PC-9 (cell line): ENCODE measurements at regions not wholly inside any gene's neighbourhood (a gene's known extent, or its start where the extent isn't known, plus 50 kb on each side); places are given as distances from the start of the nearest gene placed in this dataset.

Experiments
- BruUV-seq: library from RNA; stranded (reverse); fragments of 400-500 nt; replicated peaks from 2 replicates; lab custom pipeline; 2021; lab: Mats Ljungman, UMichigan
- CTCF ChIA-PET: fragments of 300-600 bp; sonication (Branson Sonifier 250); formaldehyde crosslinking; loops from one replicate; lab custom pipeline; 2022; ENCODE audit warnings: antibody characterized with exemption; lab: Charles Lee
- POLR2A ChIA-PET: fragments of 300-600 bp; sonication (Branson Sonifier 250); formaldehyde crosslinking; loops from one replicate; lab custom pipeline; 2022; ENCODE audit warnings: antibody characterized with exemption; ENCODE audit not compliant: unreplicated experiment; lab: Charles Lee
- DNase-seq, 2 experiments: peaks; one replicate each; pipeline versions ENCODE4 v3.0.0 to v3.0.0-alpha.2; 2015 to 2022; ENCODE audit warnings: mixed read lengths in 1 of 2
- H2AFZ ChIP-seq: fragments of 200-600 bp; sonication (generic); 2 replicates; pipeline ENCODE4 v1.8.1; 2017; ENCODE audit warnings: antibody characterized with exemption
- H3F3A ChIP-seq: fragments of 200-600 bp; sonication (generic); 2 replicates; pipeline ENCODE4 v1.8.1; 2017; ENCODE audit warnings: antibody characterized with exemption, mild to moderate bottlenecking, low read depth; ENCODE audit not compliant: insufficient read depth
- H3K27ac ChIP-seq: fragments of 200-600 bp; sonication (generic); 2 replicates; pipeline ENCODE4 v1.6.1; 2016; ENCODE audit warnings: mixed run types
- H3K27me3 ChIP-seq: fragments of 200-600 bp; sonication (generic); 2 replicates; pipeline ENCODE4 v1.6.1; 2016; ENCODE audit warnings: low read depth, mixed run types; ENCODE audit not compliant: insufficient read depth
- H3K36me3 ChIP-seq: fragments of 200-600 bp; sonication (generic); 2 replicates; pipeline ENCODE4 v1.6.1; 2016; ENCODE audit warnings: low read depth, mixed run types
- H3K4me1 ChIP-seq: fragments of 200-600 bp; sonication (generic); replicated peaks from 2 replicates; pipeline ENCODE4 v1.6.1; 2016; ENCODE audit warnings: mixed run types; ENCODE audit not compliant: insufficient read depth
- H3K4me2 ChIP-seq: fragments of 200-600 bp; sonication (generic); 2 replicates; pipeline ENCODE4 v1.6.1; 2017; ENCODE audit warnings: mixed run types
- H3K4me3 ChIP-seq: fragments of 200-600 bp; sonication (generic); 2 replicates; pipeline ENCODE4 v1.6.1; 2016; ENCODE audit warnings: mixed run types
- H3K79me2 ChIP-seq: fragments of 200-600 bp; sonication (generic); 2 replicates; pipeline ENCODE4 v1.6.1; 2017; ENCODE audit warnings: low read depth, mixed run types
- H3K9me2 ChIP-seq: fragments of 200-600 bp; sonication (generic); 2 replicates; pipeline ENCODE4 v1.8.1; 2017; ENCODE audit warnings: mild to moderate bottlenecking; ENCODE audit not compliant: insufficient read depth
- H3K9me3 ChIP-seq: fragments of 200-600 bp; sonication (generic); 2 replicates; pipeline ENCODE4 v1.8.1; 2016; ENCODE audit warnings: low read depth; ENCODE audit not compliant: insufficient read depth
- H4K20me1 ChIP-seq: fragments of 200-600 bp; sonication (generic); 2 replicates; pipeline ENCODE4 v1.8.1; 2017; ENCODE audit not compliant: insufficient read depth
- CTCF ChIP-seq: fragments of 200-600 bp; sonication (generic); conservative IDR thresholded peaks from 2 replicates; pipeline ENCODE4 v1.6.1; 2017; ENCODE audit warnings: mixed run types, antibody characterized with exemption, mild to moderate bottlenecking, moderate library complexity
- EZH2 ChIP-seq: fragments of 200-600 bp; sonication (generic); IDR thresholded peaks from 2 replicates; pipeline ENCODE4 v1.8.0; 2017; ENCODE audit warnings: antibody characterized with exemption, low read depth
- intact Hi-C: fragments of 100-400 bp; cut with micrococcal nuclease; formaldehyde crosslinking; loops from one replicate; pipeline ENCODE4 v1.10.0; 2022; ENCODE audit not compliant: unreplicated experiment

- ChIA-PET CTCF (no interaction called here), POLR2A (no interaction called here)
- Histone ChIP-seq H3K4me3 (no peak overlapping the region), H3K9me2 (no peaks in the 10 kb centered on the region), H3K4me2 (no peak overlapping the region), H3K79me2 (no peaks in the 10 kb centered on the region), H3K4me1 (peaks cover 8% of the 10 kb centered on the region), H3K27ac (no peak overlapping the region), H4K20me1 (no peaks in the 10 kb centered on the region), H3F3A (0 out of 2 replicates have a peak, but pooled peaks cover under 1% of the 10 kb centered on the region), H3K27me3 (no peaks in the 10 kb centered on the region), H3K9me3 (no peaks in the 10 kb centered on the region), H2AFZ (no peak overlapping the region), H3K36me3 (no peaks in the 10 kb centered on the region)
- TF ChIP-seq EZH2 = no peak
- no peak for TF ChIP-seq CTCF
- no TSS peak for BruUV-seq
- DNase-seq = no peak
- intact Hi-C loops = no loop called here
Measured at GRCh38 chr7:47659664-47660462, 78.0 kb upstream of the TNS3 start.

- no peak for DNase-seq
- TF ChIP-seq CTCF = no peak
- TF ChIP-seq EZH2 = no peak
- intact Hi-C loops = no loop called here
- no peaks in the 10 kb centered on the region for H3K27me3 ChIP-seq
- H3K4me1 ChIP-seq = peaks cover 16% of the 10 kb centered on the region
- no peaks in the 10 kb centered on the region for H3K9me3 ChIP-seq
- H3K4me3 ChIP-seq = no peak overlapping the region
- H2AFZ ChIP-seq = no peak overlapping the region
- H3K36me3 ChIP-seq = no peaks in the 10 kb centered on the region
- no TSS peak for BruUV-seq
- no peaks in the 10 kb centered on the region for H4K20me1 ChIP-seq
- H3K27ac ChIP-seq = no peak overlapping the region
- ChIA-PET CTCF (no interaction called here), POLR2A (no interaction called here)
- H3K9me2 ChIP-seq = no peaks in the 10 kb centered on the region
- no peaks in the 10 kb centered on the region for H3K79me2 ChIP-seq
- peaks cover 8% of the 10 kb centered on the region; the same call in 1 of the 2 replicates for H3F3A ChIP-seq
- H3K4me2 ChIP-seq = no peak overlapping the region
Measured at GRCh38 chr7:47658886-47659635, 77.2 kb upstream of the TNS3 start.

- no peak overlapping the region for H3K4me2 ChIP-seq
- H3K79me2 ChIP-seq = 0 out of 2 replicates have a peak, but pooled peaks cover 11% of the 10 kb centered on the region
- no peaks in the 10 kb centered on the region for H3K27me3 ChIP-seq
- peaks cover 27% of the 10 kb centered on the region for H3F3A ChIP-seq
- H3K4me1 ChIP-seq = peaks cover 35% of the 10 kb centered on the region
- H3K27ac ChIP-seq = no peak overlapping the region
- intact Hi-C loops = no loop called here
- H2AFZ ChIP-seq = no peak overlapping the region
- BruUV-seq = no TSS peak
- TF ChIP-seq EZH2 (no peak), CTCF (no peak)
- H3K4me3 ChIP-seq = no peak overlapping the region
- CTCF ChIA-PET = no interaction called here
- no peaks in the 10 kb centered on the region for H3K9me2 ChIP-seq
- no peaks in the 10 kb centered on the region for H3K9me3 ChIP-seq
- POLR2A ChIA-PET = no interaction called here
- DNase-seq = no peak
- no peaks in the 10 kb centered on the region for H4K20me1 ChIP-seq
- H3K36me3 ChIP-seq = no peaks in the 10 kb centered on the region
Measured at GRCh38 chr7:47657126-47657525, 75.2 kb upstream of the TNS3 start.
